Adipose tissue (tissue), 3 donors: ENCODE measurements at regions not wholly inside any gene's neighbourhood (a gene's known extent, or its start where the extent isn't known, plus 50 kb on each side); places are given as distances from the start of the nearest gene placed in this dataset.
"Not testable (repeated sequence)": the region's sequence is repeated elsewhere in the genome, so short reads cannot be mapped to it uniquely, and the experiment has no call there.

Source experiments
- H3K27ac ChIP-seq: one replicate; pipeline ENCODE4 v1.5.1; 2013; ENCODE audit warnings: low read depth, low read length
- WGBS, 3 donors: extraction: QIAGEN DNeasy Blood & Tissue Kit; methylation state at CpG; one replicate each; pipeline ENCODE4 v1.1.7; 2013; 5-methylcytosine and 5-hydroxymethylcytosine counted together
- donor health status: healthy with polysubstance abuse.
- donor health status: Bipolar disorder and iron deficiency.
- donor health status: healthy.

GRCh38 chr17:77513045-77513444 lies 372.3 kb downstream of the SEC14L1 start:
- no peak overlapping the region for H3K27ac ChIP-seq
- 89 to 95% (median 90%) methylated on average over 3 of the region's 3 CpGs for WGBS, 3 donors

GRCh38 chr17:77515227-77515626 lies 374.5 kb downstream of the SEC14L1 start:
- H3K27ac ChIP-seq: no peak overlapping the region

GRCh38 chr17:77516902-77517301 lies 376.1 kb downstream of the SEC14L1 start:
- H3K27ac ChIP-seq: no peak overlapping the region
- 82 to 85% (median 85%) methylated on average over 4 of the region's 4 CpGs for WGBS, 3 donors

- WGBS, 3 donors: 90 to 94% (median 93%) methylated on average over 13 of the region's 13 CpGs
- H3K27ac ChIP-seq: no peak overlapping the region
These were observed 380.3 kb downstream of the SEC14L1 start for GRCh38 chr17:77521076-77521475.

GRCh38 chr17:77523540-77523939 lies 382.8 kb downstream of the SEC14L1 start:
- 80 to 86% (median 80%) methylated on average over 8 of the region's 8 CpGs for WGBS, 3 donors
- no peak overlapping the region for H3K27ac ChIP-seq

- no peak overlapping the region for H3K27ac ChIP-seq
- WGBS, 3 donors: 91 to 95% (median 93%) methylated on average over 9 to 20 of the region's 20 CpGs
These were observed 385.5 kb downstream of the SEC14L1 start for GRCh38 chr17:77526259-77526711.

- WGBS, 3 donors: 80 to 86% (median 85%) methylated on average over 17 of the region's 17 CpGs
These were observed 386.1 kb downstream of the SEC14L1 start for GRCh38 chr17:77526728-77527350.

GRCh38 chr17:77527409-77527808 lies 386.6 kb downstream of the SEC14L1 start:
- no peak overlapping the region for H3K27ac ChIP-seq
- 78 to 87% (median 83%) methylated on average over 5 of the region's 5 CpGs for WGBS, 3 donors

More at GRCh38 chr17:77526728-77527350, 386.1 kb downstream of the SEC14L1 start:
- H3K27ac ChIP-seq: no peak overlapping the region

GRCh38 chr17:77527836-77528505 lies 387.2 kb downstream of the SEC14L1 start:
- H3K27ac ChIP-seq: no peak overlapping the region
- WGBS, 3 donors: 64 to 67% (median 65%) methylated on average over 22 to 23 of the region's 23 CpGs

- 1 to 4% (median 3%) methylated on average over 62 to 66 of the region's 66 CpGs for WGBS, 3 donors
These were observed 388.0 kb downstream of the SEC14L1 start for GRCh38 chr17:77528516-77529327.

GRCh38 chr17:77529328-77529650 lies 388.5 kb downstream of the SEC14L1 start:
- WGBS, 3 donors: 16 to 30% (median 25%) methylated on average over 7 of the region's 7 CpGs
- H3K27ac ChIP-seq: no peak overlapping the region

More at GRCh38 chr17:77528516-77529327, 388.0 kb downstream of the SEC14L1 start:
- no peak overlapping the region for H3K27ac ChIP-seq

- no peak overlapping the region for H3K27ac ChIP-seq
- WGBS, 3 donors: 84 to 93% (median 91%) methylated on average over 12 of the region's 12 CpGs
These were observed 389.8 kb downstream of the SEC14L1 start for GRCh38 chr17:77530591-77530990.

GRCh38 chr17:77531002-77531401 lies 390.2 kb downstream of the SEC14L1 start:
- 57 to 85% (median 83%) methylated on average over 6 of the region's 6 CpGs for WGBS, 3 donors
- no peak overlapping the region for H3K27ac ChIP-seq

GRCh38 chr17:77531641-77532040 lies 390.9 kb downstream of the SEC14L1 start:
- H3K27ac ChIP-seq: no peak overlapping the region
- WGBS, 3 donors: 68 to 91% (median 85%) methylated on average over 6 of the region's 6 CpGs

- 86 to 96% (median 96%) methylated on average over 6 of the region's 6 CpGs for WGBS, 3 donors
- H3K27ac ChIP-seq: not testable (repeated sequence)
These were observed 392.9 kb downstream of the SEC14L1 start for GRCh38 chr17:77533697-77534096.

- 89 to 91% (median 90%) methylated on average over 5 of the region's 5 CpGs for WGBS, 3 donors
- no peak overlapping the region for H3K27ac ChIP-seq
These were observed 393.4 kb downstream of the SEC14L1 start for GRCh38 chr17:77534137-77534536.

GRCh38 chr17:77535435-77535834 lies 394.7 kb downstream of the SEC14L1 start:
- H3K27ac ChIP-seq: no peak overlapping the region
- 40 to 50% (median 44%) methylated on average over 10 of the region's 10 CpGs for WGBS, 3 donors

GRCh38 chr17:77535892-77536291 lies 395.1 kb downstream of the SEC14L1 start:
- 49 to 72% (median 50%) methylated on average over 6 of the region's 6 CpGs for WGBS, 3 donors
- H3K27ac ChIP-seq: no peak overlapping the region

GRCh38 chr17:77537566-77537965 lies 396.8 kb downstream of the SEC14L1 start:
- no peak overlapping the region for H3K27ac ChIP-seq
- WGBS, 3 donors: 89 to 99% (median 90%) methylated on average over 7 of the region's 7 CpGs
